Activated B cell treated with CpG ODN at 0.5 μM for 24 hours (primary cell): ENCODE measurements at regions not wholly inside any gene's neighbourhood (a gene's known extent, or its start where the extent isn't known, plus 50 kb on each side); places are given as distances from the start of the nearest gene placed in this dataset.

Experiments used
- ATAC-seq: fragments of 200-7000 bp; cut with Tn5 transposase; one replicate; pipeline ENCODE4 v1.10.0; 2021; ENCODE audit warnings: low read depth, mild to moderate bottlenecking, moderate library complexity
- CTCF ChIA-PET: fragments of 350-600 bp; sonication (Branson Sonifier 250); formaldehyde crosslinking; loops from one replicate; lab custom pipeline; 2021; ENCODE audit warnings: antibody characterized with exemption; lab: Charles Lee
- POLR2A ChIA-PET: fragments of 350-600 bp; sonication (Branson Sonifier 250); formaldehyde crosslinking; loops from one replicate; lab custom pipeline; 2021; ENCODE audit warnings: antibody characterized with exemption; lab: Charles Lee
- DNase-seq: peaks from one replicate; pipeline ENCODE4 v3.0.0; 2022
- H3K27ac Mint-ChIP-seq: one replicate; pipeline ENCODE4 v1.8.0; 2020; ENCODE audit warnings: mixed read lengths
- H3K27me3 Mint-ChIP-seq: one replicate; pipeline ENCODE4 v1.8.0; 2021; ENCODE audit warnings: mixed read lengths
- H3K36me3 Mint-ChIP-seq: one replicate; pipeline ENCODE4 v1.8.0; 2021; ENCODE audit warnings: low read depth, mixed read lengths
- H3K4me1 Mint-ChIP-seq: one replicate; pipeline ENCODE4 v1.8.0; 2021; ENCODE audit warnings: mixed read lengths
- H3K4me3 Mint-ChIP-seq: one replicate; pipeline ENCODE4 v1.8.0; 2020; ENCODE audit warnings: mild to moderate bottlenecking, mixed read lengths
- H3K9me3 Mint-ChIP-seq: one replicate; pipeline ENCODE4 v1.8.0; 2020; ENCODE audit warnings: mixed read lengths
- CTCF ChIP-seq: fragments of 200-600 bp; IDR thresholded peaks from one replicate; pipeline ENCODE4 v1.8.0; 2022; ENCODE audit warnings: antibody characterized with exemption, mild to moderate bottlenecking
- intact Hi-C: fragments of 100-400 bp; cut with micrococcal nuclease; formaldehyde crosslinking; loops from one replicate; pipeline ENCODE4 v1.15.1; 2024

DNA sequence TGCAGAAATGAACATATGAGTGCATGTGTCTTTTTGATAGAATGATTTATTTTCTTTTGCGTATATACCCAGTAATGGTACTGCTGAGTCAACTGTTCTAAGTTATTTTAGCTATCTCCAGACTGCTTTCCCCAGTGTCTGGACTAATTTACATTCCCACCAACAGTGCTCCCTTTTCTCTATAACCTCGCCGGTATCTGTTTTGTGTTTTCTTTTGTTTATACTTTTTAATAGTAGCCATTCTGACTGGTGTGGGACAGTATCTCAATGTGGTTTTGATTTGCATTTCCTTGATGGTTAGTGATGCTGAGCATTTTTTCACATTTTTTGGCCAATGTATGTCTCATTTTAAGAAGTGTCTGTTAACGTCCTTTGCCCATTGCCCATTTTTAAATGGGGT lies 218.6 kb upstream of the KCNIP4 start:
- POLR2A ChIA-PET, result no interaction called here
- no peak for TF ChIP-seq CTCF
- intact Hi-C loops, result no loop called here
- DNase-seq, result no peak
- H3K4me1 Mint-ChIP-seq, result no peaks in the 10 kb centered on the region
- no peaks in the 10 kb centered on the region for H3K27me3 Mint-ChIP-seq
- no peaks in the 10 kb centered on the region for H3K36me3 Mint-ChIP-seq
- CTCF ChIA-PET, result no interaction called here
- no peak overlapping the region for H3K4me3 Mint-ChIP-seq
- ATAC-seq, result no peak
- H3K27ac Mint-ChIP-seq, result no peak overlapping the region
- H3K9me3 Mint-ChIP-seq, result peaks cover 16% of the 10 kb centered on the region

DNA sequence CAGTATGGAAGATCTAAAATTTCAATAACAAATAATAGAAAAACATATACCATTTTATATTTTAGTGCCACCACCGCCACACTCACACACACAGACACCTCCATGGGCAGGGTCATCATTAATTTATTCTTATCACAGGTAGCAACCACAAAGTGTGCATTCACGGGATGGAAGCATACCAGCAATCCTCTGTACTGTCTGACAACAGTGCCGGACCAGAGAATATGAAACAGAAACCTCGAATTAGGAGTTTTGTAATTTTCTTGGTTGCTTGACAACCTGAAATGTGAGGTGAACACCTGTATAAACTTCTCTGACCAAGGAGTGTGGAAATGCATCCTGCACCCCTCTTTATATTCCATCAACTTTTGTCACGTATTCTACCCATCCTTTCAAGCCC lies 213.9 kb upstream of the KCNIP4 start:
- TF ChIP-seq CTCF, result no peak

GRCh38 chr4:22130741-22131140 lies 182.2 kb upstream of the KCNIP4 start:
- no peaks in the 10 kb centered on the region for H3K27me3 Mint-ChIP-seq
- peaks cover 4% of the 10 kb centered on the region for H3K9me3 Mint-ChIP-seq
- no peak overlapping the region for H3K4me3 Mint-ChIP-seq
- H3K36me3 Mint-ChIP-seq, result no peaks in the 10 kb centered on the region
- ATAC-seq (no peak), DNase-seq (no peak)
- no peaks in the 10 kb centered on the region for H3K4me1 Mint-ChIP-seq
- intact Hi-C loops, result no loop called here
- POLR2A ChIA-PET, result no interaction called here
- no peak for TF ChIP-seq CTCF
- no peak overlapping the region for H3K27ac Mint-ChIP-seq
- CTCF ChIA-PET, result no interaction called here

More for the DNA sequence above, 213.9 kb upstream of the KCNIP4 start:
- Mint-ChIP-seq H3K9me3 (peaks cover 21% of the 10 kb centered on the region), H3K27me3 (no peaks in the 10 kb centered on the region), H3K27ac (no peak overlapping the region), H3K4me3 (no peak overlapping the region), H3K4me1 (no peaks in the 10 kb centered on the region), H3K36me3 (no peaks in the 10 kb centered on the region)
- ChIA-PET POLR2A (no interaction called here), CTCF (no interaction called here)
- ATAC-seq, result no peak
- DNase-seq, result no peak
- intact Hi-C loops, result no loop called here

- Mint-ChIP-seq H3K4me3 (no peak overlapping the region), H3K4me1 (no peaks in the 10 kb centered on the region), H3K27me3 (no peaks in the 10 kb centered on the region), H3K9me3 (peaks cover 6% of the 10 kb centered on the region), H3K27ac (no peak overlapping the region), H3K36me3 (no peaks in the 10 kb centered on the region)
- ChIA-PET CTCF (no interaction called here), POLR2A (no interaction called here)
- TF ChIP-seq CTCF, result no peak
- intact Hi-C loops, result no loop called here
- ATAC-seq (no peak), DNase-seq (no peak)
Observed at GRCh38 chr4:22129454-22130029, 181.0 kb upstream of the KCNIP4 start.

DNA sequence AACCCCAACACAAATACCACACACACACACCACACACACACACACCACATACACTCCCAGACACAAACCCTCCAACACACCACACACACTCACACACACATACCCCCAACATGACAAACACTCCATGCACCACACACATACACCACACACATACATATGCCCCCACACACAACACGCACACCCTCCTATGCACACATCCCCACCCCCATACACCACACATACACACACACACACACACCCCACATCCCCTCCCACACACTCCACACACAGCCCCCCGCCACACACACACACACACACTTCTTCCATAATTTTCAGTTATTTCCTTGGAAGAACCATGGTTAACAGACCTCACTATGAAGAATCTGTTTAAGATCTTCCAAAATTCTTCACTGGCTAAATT lies 173.5 kb upstream of the KCNIP4 start:
- POLR2A ChIA-PET, result no interaction called here
- no peak for ATAC-seq
- no peaks in the 10 kb centered on the region for H3K36me3 Mint-ChIP-seq

More for the DNA sequence above, 173.5 kb upstream of the KCNIP4 start:
- no peaks in the 10 kb centered on the region for H3K4me1 Mint-ChIP-seq
- H3K27ac Mint-ChIP-seq, result no peak overlapping the region
- H3K9me3 Mint-ChIP-seq, result peaks cover 11% of the 10 kb centered on the region
- no peak for DNase-seq
- no peak for TF ChIP-seq CTCF
- no peaks in the 10 kb centered on the region for H3K27me3 Mint-ChIP-seq
- H3K4me3 Mint-ChIP-seq, result no peak overlapping the region
- intact Hi-C loops, result no loop called here
- CTCF ChIA-PET, result no interaction called here
